Suprapubic skin (tissue), 4 donors: ENCODE measurements at regions not wholly inside any gene's neighbourhood (a gene's known extent, or its start where the extent isn't known, plus 50 kb on each side); places are given as distances from the start of the nearest gene placed in this dataset.

Experiments used
- DNase-seq, 2 donors: peaks; one replicate each; pipeline ENCODE4 v3.0.0-alpha.2; 2019; ENCODE audit warnings: low spot score in 2 of 2
- H3K27ac ChIP-seq: fragments of 200-600 bp; sonication (generic); one replicate; pipeline ENCODE4 v1.5.1; 2019
- H3K27me3 ChIP-seq: fragments of 200-600 bp; sonication (generic); one replicate; pipeline ENCODE4 v1.5.1; 2019
- H3K36me3 ChIP-seq: fragments of 200-600 bp; sonication (generic); one replicate; pipeline ENCODE4 v1.5.1; 2019
- H3K4me1 ChIP-seq: fragments of 200-600 bp; sonication (generic); one replicate; pipeline ENCODE4 v1.5.1; 2019
- H3K4me3 ChIP-seq: fragments of 200-600 bp; sonication (generic); one replicate; pipeline ENCODE4 v1.5.1; 2019; ENCODE audit warnings: mild to moderate bottlenecking
- H3K9me3 ChIP-seq: fragments of 200-600 bp; sonication (generic); one replicate; pipeline ENCODE4 v1.5.1; 2019
- EP300 ChIP-seq: sonication (generic); formaldehyde crosslinking; IDR thresholded peaks from one replicate; pipeline ENCODE4 v1.6.1; 2017; ENCODE audit warnings: antibody characterized with exemption
- POLR2A ChIP-seq, 2 donors: fragments of 450-650 bp; IDR thresholded peaks; one replicate each; pipeline ENCODE4 v1.6.1; 2017; ENCODE audit warnings: antibody characterized with exemption in 2 of 2, mild to moderate bottlenecking in 2 of 2, moderate library complexity in 2 of 2
- POLR2AphosphoS5 ChIP-seq, 3 donors: sonication (generic); formaldehyde crosslinking; IDR thresholded peaks; one replicate each; pipeline ENCODE4 v1.6.1; 2017; ENCODE audit warnings: antibody characterized with exemption in 3 of 3
- WGBS: methylation state at CpG from one replicate; pipeline ENCODE4 v1.1.5; 2018; 5-methylcytosine and 5-hydroxymethylcytosine counted together
- TF ChIP-seq, protein P1 (sequence below), 2 donors: fragments of 200-600 bp in 1 of 2; fragments of 450-650 bp in 1 of 2; sonication (generic) in 1 of 2; IDR thresholded peaks; one replicate each; pipeline ENCODE4 v1.5.1; 2016 to 2019; ENCODE audit warnings: antibody characterized with exemption in 2 of 2, mild to moderate bottlenecking in 1 of 2, moderate library complexity in 1 of 2

DNA sequence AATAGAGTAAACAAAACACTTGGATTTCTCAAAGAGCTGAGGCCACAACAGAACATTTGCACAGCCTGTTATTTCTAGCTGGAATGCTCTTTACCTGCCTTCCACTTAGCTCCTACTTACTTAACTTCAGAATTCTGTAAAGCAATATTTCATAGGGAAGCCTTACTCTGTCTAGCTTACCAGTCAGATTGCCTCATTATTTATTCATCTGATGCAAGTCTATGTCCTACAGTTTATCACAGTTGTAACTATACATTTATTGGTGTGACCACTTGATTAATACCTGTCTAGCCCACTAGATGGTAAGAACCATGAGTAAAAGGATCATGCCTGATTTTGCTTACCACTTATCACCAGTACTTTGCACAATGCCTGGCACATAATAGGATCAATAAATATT is 56.1 kb upstream of the ME3 start:
- no peaks in the 10 kb centered on the region for H3K36me3 ChIP-seq
- H3K27ac ChIP-seq: no peak overlapping the region
- H3K9me3 ChIP-seq: no peaks in the 10 kb centered on the region
- no peaks in the 10 kb centered on the region for H3K27me3 ChIP-seq
- DNase-seq: no peak
- TF ChIP-seq, protein P1, sequence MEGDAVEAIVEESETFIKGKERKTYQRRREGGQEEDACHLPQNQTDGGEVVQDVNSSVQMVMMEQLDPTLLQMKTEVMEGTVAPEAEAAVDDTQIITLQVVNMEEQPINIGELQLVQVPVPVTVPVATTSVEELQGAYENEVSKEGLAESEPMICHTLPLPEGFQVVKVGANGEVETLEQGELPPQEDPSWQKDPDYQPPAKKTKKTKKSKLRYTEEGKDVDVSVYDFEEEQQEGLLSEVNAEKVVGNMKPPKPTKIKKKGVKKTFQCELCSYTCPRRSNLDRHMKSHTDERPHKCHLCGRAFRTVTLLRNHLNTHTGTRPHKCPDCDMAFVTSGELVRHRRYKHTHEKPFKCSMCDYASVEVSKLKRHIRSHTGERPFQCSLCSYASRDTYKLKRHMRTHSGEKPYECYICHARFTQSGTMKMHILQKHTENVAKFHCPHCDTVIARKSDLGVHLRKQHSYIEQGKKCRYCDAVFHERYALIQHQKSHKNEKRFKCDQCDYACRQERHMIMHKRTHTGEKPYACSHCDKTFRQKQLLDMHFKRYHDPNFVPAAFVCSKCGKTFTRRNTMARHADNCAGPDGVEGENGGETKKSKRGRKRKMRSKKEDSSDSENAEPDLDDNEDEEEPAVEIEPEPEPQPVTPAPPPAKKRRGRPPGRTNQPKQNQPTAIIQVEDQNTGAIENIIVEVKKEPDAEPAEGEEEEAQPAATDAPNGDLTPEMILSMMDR (IDR thresholded peaks at IDR 0.05): no peak
- TF ChIP-seq EP300 (no peak), POLR2A (IDR thresholded peaks at IDR 0.05) (no peak), POLR2AphosphoS5 (IDR thresholded peaks at IDR 0.05) (no peak)
- no peaks in the 10 kb centered on the region for H3K4me1 ChIP-seq
- H3K4me3 ChIP-seq: no peak overlapping the region

GRCh38 chr11:86726770-86727504 is 54.5 kb upstream of the ME3 start:
- 75% methylated on average over 5 of the region's 5 CpGs for WGBS
- no peaks in the 10 kb centered on the region for H3K4me1 ChIP-seq
- H3K4me3 ChIP-seq: no peak overlapping the region
- no peak overlapping the region for H3K27ac ChIP-seq
- no peaks in the 10 kb centered on the region for H3K36me3 ChIP-seq
- DNase-seq: no peak
- H3K27me3 ChIP-seq: no peaks in the 10 kb centered on the region
- H3K9me3 ChIP-seq: peaks cover 6% of the 10 kb centered on the region
- TF ChIP-seq EP300 (no peak), POLR2AphosphoS5 (IDR thresholded peaks at IDR 0.05) (no peak), POLR2A (IDR thresholded peaks at IDR 0.05) (no peak)
- TF ChIP-seq, protein P1 (IDR thresholded peaks at IDR 0.05): no peak

- H3K27me3 ChIP-seq: no peaks in the 10 kb centered on the region
- H3K36me3 ChIP-seq: no peaks in the 10 kb centered on the region
- 88% methylated on average over 2 of the region's 2 CpGs for WGBS
- no peak overlapping the region for H3K4me3 ChIP-seq
- DNase-seq: no peak
- TF ChIP-seq POLR2A (IDR thresholded peaks at IDR 0.05) (no peak), POLR2AphosphoS5 (IDR thresholded peaks at IDR 0.05) (no peak), EP300 (no peak)
- TF ChIP-seq, protein P1 (IDR thresholded peaks at IDR 0.05): no peak
- no peak overlapping the region for H3K27ac ChIP-seq
- no peaks in the 10 kb centered on the region for H3K4me1 ChIP-seq
- peaks cover 6% of the 10 kb centered on the region for H3K9me3 ChIP-seq
These were observed 53.8 kb upstream of the ME3 start for GRCh38 chr11:86726118-86726753.

GRCh38 chr11:86724137-86724536 is 51.7 kb upstream of the ME3 start:
- H3K4me3 ChIP-seq: no peak overlapping the region
- H3K9me3 ChIP-seq: peaks cover 6% of the 10 kb centered on the region
- TF ChIP-seq POLR2AphosphoS5 (IDR thresholded peaks at IDR 0.05) (no peak), POLR2A (IDR thresholded peaks at IDR 0.05) (no peak), EP300 (no peak)
- TF ChIP-seq, protein P1 (IDR thresholded peaks at IDR 0.05): no peak
- no peak overlapping the region for H3K27ac ChIP-seq
- H3K27me3 ChIP-seq: no peaks in the 10 kb centered on the region
- H3K36me3 ChIP-seq: no peaks in the 10 kb centered on the region
- no peak for DNase-seq
- peaks cover 5% of the 10 kb centered on the region for H3K4me1 ChIP-seq

DNA sequence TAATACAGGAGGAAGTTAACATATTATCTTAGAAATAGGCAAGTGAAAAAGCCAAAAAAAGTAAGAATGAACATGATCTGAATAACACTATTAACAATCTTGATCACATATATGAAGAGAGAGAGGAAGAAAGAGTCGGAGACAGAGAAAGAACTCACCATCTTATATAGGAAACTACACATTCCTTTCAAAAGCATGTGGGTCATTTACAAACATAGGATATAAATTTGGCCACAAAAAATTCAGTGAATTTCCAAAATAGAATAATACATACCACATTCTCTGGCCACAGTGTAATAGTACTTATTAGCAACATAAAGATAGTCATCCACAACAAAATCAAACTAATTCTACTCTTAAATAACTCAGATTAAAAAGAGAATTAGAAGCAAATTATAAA is 50.9 kb upstream of the ME3 start:
- Histone ChIP-seq H3K9me3 (peaks cover 6% of the 10 kb centered on the region), H3K27ac (no peak overlapping the region), H3K27me3 (no peaks in the 10 kb centered on the region), H3K4me3 (no peak overlapping the region), H3K36me3 (no peaks in the 10 kb centered on the region), H3K4me1 (peaks cover 5% of the 10 kb centered on the region)
- WGBS: 84% methylated on average over 1 of the region's 1 CpG
- DNase-seq: no peak
- TF ChIP-seq EP300 (no peak), POLR2A (IDR thresholded peaks at IDR 0.05) (no peak), POLR2AphosphoS5 (IDR thresholded peaks at IDR 0.05) (no peak)
- TF ChIP-seq, protein P1 (IDR thresholded peaks at IDR 0.05): no peak
